WTC11 (cell line): ENCODE measurements at regions not wholly inside any gene's neighbourhood (a gene's known extent, or its start where the extent isn't known, plus 50 kb on each side); places are given as distances from the start of the nearest gene placed in this dataset.

ENCODE experiments used
- ERG ChIP-seq: fragments of 250-450 bp; sonication (Bioruptor Pico); IDR thresholded peaks from 2 replicates; pipeline ENCODE4 v1.8.0; 2021; ENCODE audit warnings: mild to moderate bottlenecking
- NFE2L1 ChIP-seq: sonication (generic); formaldehyde crosslinking; IDR thresholded peaks from 2 replicates; pipeline ENCODE4 v1.8.1; 2023; ENCODE audit warnings: missing genetic modification reagents
- NR1H2 ChIP-seq: sonication (generic); formaldehyde crosslinking; IDR thresholded peaks from 2 replicates; pipeline ENCODE4 v1.9.0; 2021; ENCODE audit warnings: mild to moderate bottlenecking, moderate library complexity, missing genetic modification reagents
- NR2C2 ChIP-seq: sonication (generic); formaldehyde crosslinking; IDR thresholded peaks from 2 replicates; pipeline ENCODE4 v1.8.0; 2022; ENCODE audit warnings: mild to moderate bottlenecking, missing genetic modification reagents
- NR3C1 ChIP-seq: sonication (generic); formaldehyde crosslinking; conservative IDR thresholded peaks from 2 replicates; pipeline ENCODE4 v1.8.1; 2023; ENCODE audit warnings: low read depth, mild to moderate bottlenecking, missing genetic modification reagents
- SP1 ChIP-seq: sonication (generic); formaldehyde crosslinking; conservative IDR thresholded peaks from 2 replicates; pipeline ENCODE4 v1.8.1; 2022; ENCODE audit warnings: missing genetic modification reagents
- STAT6 ChIP-seq: sonication (generic); formaldehyde crosslinking; conservative IDR thresholded peaks from 2 replicates; pipeline ENCODE4 v1.8.1; 2023; ENCODE audit warnings: mild to moderate bottlenecking, low read depth, missing genetic modification reagents, moderate library complexity
- ZNF121 ChIP-seq: sonication (generic); formaldehyde crosslinking; IDR thresholded peaks from 2 replicates; pipeline ENCODE4 v1.8.0; 2023; ENCODE audit warnings: missing genetic modification reagents
- TF ChIP-seq, protein P1 (sequence below): fragments of 200-600 bp; IDR thresholded peaks from 2 replicates; pipeline ENCODE4 v1.8.0; 2022; ENCODE audit warnings: antibody characterized with exemption
- TF ChIP-seq, protein P2 (sequence below): sonication (generic); formaldehyde crosslinking; IDR thresholded peaks from 2 replicates; pipeline ENCODE4 v1.8.1; 2023; ENCODE audit warnings: mild to moderate bottlenecking, missing genetic modification reagents, moderate library complexity
- TF ChIP-seq, protein P3 (sequence below): sonication (generic); formaldehyde crosslinking; IDR thresholded peaks from 2 replicates; pipeline ENCODE4 v1.8.1; 2022; ENCODE audit warnings: low read depth, missing genetic modification reagents, borderline replicate concordance
- TF ChIP-seq, protein P4 (sequence below): sonication (generic); formaldehyde crosslinking; IDR thresholded peaks from 2 replicates; pipeline ENCODE4 v1.8.1; 2022; ENCODE audit warnings: mild to moderate bottlenecking, moderate library complexity, missing genetic modification reagents
- TF ChIP-seq, protein P5 (sequence below): sonication (generic); formaldehyde crosslinking; IDR thresholded peaks from 2 replicates; pipeline ENCODE4 v1.8.1; 2022; ENCODE audit warnings: mild to moderate bottlenecking, missing genetic modification reagents, moderate library complexity, borderline replicate concordance
- TF ChIP-seq, protein P6 (sequence below): fragments of 250-450 bp; sonication (Bioruptor Pico); IDR thresholded peaks from 2 replicates; pipeline ENCODE4 v1.9.0; 2021; ENCODE audit warnings: mild to moderate bottlenecking, borderline replicate concordance

GRCh38 chr5:29162297-29162696, 2031.2 kb upstream of the CDH6 start:
- TF ChIP-seq, protein P1, sequence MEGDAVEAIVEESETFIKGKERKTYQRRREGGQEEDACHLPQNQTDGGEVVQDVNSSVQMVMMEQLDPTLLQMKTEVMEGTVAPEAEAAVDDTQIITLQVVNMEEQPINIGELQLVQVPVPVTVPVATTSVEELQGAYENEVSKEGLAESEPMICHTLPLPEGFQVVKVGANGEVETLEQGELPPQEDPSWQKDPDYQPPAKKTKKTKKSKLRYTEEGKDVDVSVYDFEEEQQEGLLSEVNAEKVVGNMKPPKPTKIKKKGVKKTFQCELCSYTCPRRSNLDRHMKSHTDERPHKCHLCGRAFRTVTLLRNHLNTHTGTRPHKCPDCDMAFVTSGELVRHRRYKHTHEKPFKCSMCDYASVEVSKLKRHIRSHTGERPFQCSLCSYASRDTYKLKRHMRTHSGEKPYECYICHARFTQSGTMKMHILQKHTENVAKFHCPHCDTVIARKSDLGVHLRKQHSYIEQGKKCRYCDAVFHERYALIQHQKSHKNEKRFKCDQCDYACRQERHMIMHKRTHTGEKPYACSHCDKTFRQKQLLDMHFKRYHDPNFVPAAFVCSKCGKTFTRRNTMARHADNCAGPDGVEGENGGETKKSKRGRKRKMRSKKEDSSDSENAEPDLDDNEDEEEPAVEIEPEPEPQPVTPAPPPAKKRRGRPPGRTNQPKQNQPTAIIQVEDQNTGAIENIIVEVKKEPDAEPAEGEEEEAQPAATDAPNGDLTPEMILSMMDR = no peak
- TF ChIP-seq NR1H2 (no peak), SP1 (CRISPR knock-in tag) (no peak), NR2C2 (no peak), NFE2L1 (no peak), NR3C1 (CRISPR knock-in tag) (no peak), ERG (CRISPR knock-in tag) (no peak), STAT6 (CRISPR knock-in tag) (no peak), ZNF121 (CRISPR knock-in tag) (no peak)
- TF ChIP-seq, protein P2, sequence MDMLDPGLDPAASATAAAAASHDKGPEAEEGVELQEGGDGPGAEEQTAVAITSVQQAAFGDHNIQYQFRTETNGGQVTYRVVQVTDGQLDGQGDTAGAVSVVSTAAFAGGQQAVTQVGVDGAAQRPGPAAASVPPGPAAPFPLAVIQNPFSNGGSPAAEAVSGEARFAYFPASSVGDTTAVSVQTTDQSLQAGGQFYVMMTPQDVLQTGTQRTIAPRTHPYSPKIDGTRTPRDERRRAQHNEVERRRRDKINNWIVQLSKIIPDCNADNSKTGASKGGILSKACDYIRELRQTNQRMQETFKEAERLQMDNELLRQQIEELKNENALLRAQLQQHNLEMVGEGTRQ = no peak
- TF ChIP-seq, protein P3, sequence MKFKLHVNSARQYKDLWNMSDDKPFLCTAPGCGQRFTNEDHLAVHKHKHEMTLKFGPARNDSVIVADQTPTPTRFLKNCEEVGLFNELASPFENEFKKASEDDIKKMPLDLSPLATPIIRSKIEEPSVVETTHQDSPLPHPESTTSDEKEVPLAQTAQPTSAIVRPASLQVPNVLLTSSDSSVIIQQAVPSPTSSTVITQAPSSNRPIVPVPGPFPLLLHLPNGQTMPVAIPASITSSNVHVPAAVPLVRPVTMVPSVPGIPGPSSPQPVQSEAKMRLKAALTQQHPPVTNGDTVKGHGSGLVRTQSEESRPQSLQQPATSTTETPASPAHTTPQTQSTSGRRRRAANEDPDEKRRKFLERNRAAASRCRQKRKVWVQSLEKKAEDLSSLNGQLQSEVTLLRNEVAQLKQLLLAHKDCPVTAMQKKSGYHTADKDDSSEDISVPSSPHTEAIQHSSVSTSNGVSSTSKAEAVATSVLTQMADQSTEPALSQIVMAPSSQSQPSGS (CRISPR knock-in tag) = no peak
- TF ChIP-seq, protein P4, sequence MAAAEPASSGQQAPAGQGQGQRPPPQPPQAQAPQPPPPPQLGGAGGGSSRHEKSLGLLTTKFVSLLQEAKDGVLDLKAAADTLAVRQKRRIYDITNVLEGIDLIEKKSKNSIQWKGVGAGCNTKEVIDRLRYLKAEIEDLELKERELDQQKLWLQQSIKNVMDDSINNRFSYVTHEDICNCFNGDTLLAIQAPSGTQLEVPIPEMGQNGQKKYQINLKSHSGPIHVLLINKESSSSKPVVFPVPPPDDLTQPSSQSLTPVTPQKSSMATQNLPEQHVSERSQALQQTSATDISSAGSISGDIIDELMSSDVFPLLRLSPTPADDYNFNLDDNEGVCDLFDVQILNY (CRISPR knock-in tag) = no peak
- TF ChIP-seq, protein P5, sequence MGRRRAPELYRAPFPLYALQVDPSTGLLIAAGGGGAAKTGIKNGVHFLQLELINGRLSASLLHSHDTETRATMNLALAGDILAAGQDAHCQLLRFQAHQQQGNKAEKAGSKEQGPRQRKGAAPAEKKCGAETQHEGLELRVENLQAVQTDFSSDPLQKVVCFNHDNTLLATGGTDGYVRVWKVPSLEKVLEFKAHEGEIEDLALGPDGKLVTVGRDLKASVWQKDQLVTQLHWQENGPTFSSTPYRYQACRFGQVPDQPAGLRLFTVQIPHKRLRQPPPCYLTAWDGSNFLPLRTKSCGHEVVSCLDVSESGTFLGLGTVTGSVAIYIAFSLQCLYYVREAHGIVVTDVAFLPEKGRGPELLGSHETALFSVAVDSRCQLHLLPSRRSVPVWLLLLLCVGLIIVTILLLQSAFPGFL = no peak
- TF ChIP-seq, protein P6, sequence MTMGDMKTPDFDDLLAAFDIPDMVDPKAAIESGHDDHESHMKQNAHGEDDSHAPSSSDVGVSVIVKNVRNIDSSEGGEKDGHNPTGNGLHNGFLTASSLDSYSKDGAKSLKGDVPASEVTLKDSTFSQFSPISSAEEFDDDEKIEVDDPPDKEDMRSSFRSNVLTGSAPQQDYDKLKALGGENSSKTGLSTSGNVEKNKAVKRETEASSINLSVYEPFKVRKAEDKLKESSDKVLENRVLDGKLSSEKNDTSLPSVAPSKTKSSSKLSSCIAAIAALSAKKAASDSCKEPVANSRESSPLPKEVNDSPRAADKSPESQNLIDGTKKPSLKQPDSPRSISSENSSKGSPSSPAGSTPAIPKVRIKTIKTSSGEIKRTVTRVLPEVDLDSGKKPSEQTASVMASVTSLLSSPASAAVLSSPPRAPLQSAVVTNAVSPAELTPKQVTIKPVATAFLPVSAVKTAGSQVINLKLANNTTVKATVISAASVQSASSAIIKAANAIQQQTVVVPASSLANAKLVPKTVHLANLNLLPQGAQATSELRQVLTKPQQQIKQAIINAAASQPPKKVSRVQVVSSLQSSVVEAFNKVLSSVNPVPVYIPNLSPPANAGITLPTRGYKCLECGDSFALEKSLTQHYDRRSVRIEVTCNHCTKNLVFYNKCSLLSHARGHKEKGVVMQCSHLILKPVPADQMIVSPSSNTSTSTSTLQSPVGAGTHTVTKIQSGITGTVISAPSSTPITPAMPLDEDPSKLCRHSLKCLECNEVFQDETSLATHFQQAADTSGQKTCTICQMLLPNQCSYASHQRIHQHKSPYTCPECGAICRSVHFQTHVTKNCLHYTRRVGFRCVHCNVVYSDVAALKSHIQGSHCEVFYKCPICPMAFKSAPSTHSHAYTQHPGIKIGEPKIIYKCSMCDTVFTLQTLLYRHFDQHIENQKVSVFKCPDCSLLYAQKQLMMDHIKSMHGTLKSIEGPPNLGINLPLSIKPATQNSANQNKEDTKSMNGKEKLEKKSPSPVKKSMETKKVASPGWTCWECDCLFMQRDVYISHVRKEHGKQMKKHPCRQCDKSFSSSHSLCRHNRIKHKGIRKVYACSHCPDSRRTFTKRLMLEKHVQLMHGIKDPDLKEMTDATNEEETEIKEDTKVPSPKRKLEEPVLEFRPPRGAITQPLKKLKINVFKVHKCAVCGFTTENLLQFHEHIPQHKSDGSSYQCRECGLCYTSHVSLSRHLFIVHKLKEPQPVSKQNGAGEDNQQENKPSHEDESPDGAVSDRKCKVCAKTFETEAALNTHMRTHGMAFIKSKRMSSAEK (CRISPR knock-in tag) = no peak
